ENCODE measurements at regions not wholly inside any gene's neighbourhood (a gene's known extent, or its start where the extent isn't known, plus 50 kb on each side); places are given as distances from the start of the nearest gene placed in this dataset.

DNA sequence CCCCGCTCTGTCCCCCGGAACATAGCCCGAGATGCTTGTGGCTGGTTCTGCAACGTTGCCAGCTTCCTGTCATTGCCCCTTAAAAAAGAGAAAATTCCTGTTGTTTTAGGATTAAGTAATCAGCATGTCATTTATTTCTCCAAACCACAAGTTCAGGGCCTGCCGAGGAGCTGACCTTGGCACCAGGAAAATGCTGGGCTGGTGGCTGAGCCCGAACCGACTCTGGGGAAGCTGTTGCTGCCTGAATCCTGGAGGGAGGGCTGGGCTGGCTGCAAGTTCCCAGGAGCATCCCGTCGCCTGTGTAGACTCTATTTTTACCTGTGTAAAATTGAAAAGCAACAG, 130.9 kb upstream of the FOXF1 start:
- DNase-seq, result no peak
- Histone ChIP-seq H3K36me3 (ENCODE audit: low read depth, missing control alignments) (no peaks in the 10 kb centered on the region), H3K4me1 (no peaks in the 10 kb centered on the region), H3K9me3 (no peaks in the 10 kb centered on the region), H3K27me3 (no peaks in the 10 kb centered on the region), H3K27ac (no peak overlapping the region), H3K4me3 (no peak overlapping the region)
- intact Hi-C loops (cut with DNase I; ENCODE audit: low total_unique reads), result no loop called here
- WGBS, 2 donors, result 71 to 81% methylated on average over 9 of the region's 9 CpGs
- TF ChIP-seq POLR2A (IDR thresholded peaks at IDR 0.05), result no peak
- TF ChIP-seq, protein P1, sequence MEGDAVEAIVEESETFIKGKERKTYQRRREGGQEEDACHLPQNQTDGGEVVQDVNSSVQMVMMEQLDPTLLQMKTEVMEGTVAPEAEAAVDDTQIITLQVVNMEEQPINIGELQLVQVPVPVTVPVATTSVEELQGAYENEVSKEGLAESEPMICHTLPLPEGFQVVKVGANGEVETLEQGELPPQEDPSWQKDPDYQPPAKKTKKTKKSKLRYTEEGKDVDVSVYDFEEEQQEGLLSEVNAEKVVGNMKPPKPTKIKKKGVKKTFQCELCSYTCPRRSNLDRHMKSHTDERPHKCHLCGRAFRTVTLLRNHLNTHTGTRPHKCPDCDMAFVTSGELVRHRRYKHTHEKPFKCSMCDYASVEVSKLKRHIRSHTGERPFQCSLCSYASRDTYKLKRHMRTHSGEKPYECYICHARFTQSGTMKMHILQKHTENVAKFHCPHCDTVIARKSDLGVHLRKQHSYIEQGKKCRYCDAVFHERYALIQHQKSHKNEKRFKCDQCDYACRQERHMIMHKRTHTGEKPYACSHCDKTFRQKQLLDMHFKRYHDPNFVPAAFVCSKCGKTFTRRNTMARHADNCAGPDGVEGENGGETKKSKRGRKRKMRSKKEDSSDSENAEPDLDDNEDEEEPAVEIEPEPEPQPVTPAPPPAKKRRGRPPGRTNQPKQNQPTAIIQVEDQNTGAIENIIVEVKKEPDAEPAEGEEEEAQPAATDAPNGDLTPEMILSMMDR (IDR thresholded peaks at IDR 0.05), result no peak

DNA sequence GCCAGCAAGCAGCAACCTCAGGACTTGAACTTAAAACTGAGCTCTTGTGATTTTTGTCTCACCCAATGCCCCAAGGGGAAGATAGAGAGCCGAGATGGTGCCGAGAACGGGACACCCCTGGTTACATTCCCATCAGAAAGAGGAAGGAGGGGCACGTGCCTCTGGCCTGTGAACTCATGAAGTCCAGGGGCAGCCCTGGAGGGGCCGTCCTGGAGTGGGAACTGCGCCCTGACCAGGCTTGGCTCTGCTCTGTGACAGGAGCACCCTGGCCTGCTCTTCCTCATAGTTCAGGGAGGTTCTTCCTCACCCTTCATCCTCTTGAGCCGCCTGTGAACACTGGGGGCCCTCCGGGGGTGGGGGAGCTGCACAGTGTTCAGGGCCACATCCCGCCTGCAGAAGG, 130.3 kb upstream of the FOXF1 start:
- no peak overlapping the region for H3K27ac ChIP-seq
- no peak overlapping the region for H3K4me3 ChIP-seq
- intact Hi-C loops (cut with DNase I; ENCODE audit: low total_unique reads), result no loop called here
- no peaks in the 10 kb centered on the region for H3K27me3 ChIP-seq
- no peak for DNase-seq
- TF ChIP-seq, protein P1 (IDR thresholded peaks at IDR 0.05), result no peak
- no peak for TF ChIP-seq POLR2A (IDR thresholded peaks at IDR 0.05)
- no peaks in the 10 kb centered on the region for H3K4me1 ChIP-seq
- WGBS, 2 donors, result 78 to 86% methylated on average over 9 of the region's 9 CpGs
- no peaks in the 10 kb centered on the region for H3K36me3 ChIP-seq (ENCODE audit: low read depth, missing control alignments)
- H3K9me3 ChIP-seq, result no peaks in the 10 kb centered on the region

DNA sequence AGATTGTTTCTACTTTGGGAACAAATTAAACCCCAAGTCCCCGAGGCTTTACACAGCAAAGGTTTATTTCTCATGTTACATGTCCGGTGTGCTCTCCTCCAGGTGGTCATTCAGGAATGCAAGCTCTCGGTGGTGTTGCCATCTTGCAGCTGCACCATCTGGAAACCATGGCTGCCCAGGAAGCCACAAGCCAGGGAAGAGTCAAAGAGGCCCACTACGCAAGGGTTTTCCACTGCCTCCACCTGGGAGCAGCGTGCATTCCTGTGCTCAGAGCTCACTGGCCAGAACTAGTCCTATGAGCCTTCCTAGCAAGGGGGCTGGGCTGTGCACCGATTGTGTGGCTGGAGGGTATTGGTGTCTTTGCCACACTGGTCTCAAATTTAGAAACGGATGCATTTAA, 128.8 kb upstream of the FOXF1 start:
- no peak for DNase-seq
- no peaks in the 10 kb centered on the region for H3K27me3 ChIP-seq
- no peaks in the 10 kb centered on the region for H3K4me1 ChIP-seq
- no peaks in the 10 kb centered on the region for H3K9me3 ChIP-seq
- H3K27ac ChIP-seq, result no peak overlapping the region
- H3K4me3 ChIP-seq, result no peak overlapping the region
- 81 to 83% methylated on average over 7 of the region's 7 CpGs for WGBS, 2 donors
- intact Hi-C loops (cut with DNase I; ENCODE audit: low total_unique reads), result no loop called here
- H3K36me3 ChIP-seq (ENCODE audit: low read depth, missing control alignments), result no peaks in the 10 kb centered on the region
- TF ChIP-seq, protein P1 (IDR thresholded peaks at IDR 0.05), result no peak
- TF ChIP-seq POLR2A (IDR thresholded peaks at IDR 0.05), result no peak

DNA sequence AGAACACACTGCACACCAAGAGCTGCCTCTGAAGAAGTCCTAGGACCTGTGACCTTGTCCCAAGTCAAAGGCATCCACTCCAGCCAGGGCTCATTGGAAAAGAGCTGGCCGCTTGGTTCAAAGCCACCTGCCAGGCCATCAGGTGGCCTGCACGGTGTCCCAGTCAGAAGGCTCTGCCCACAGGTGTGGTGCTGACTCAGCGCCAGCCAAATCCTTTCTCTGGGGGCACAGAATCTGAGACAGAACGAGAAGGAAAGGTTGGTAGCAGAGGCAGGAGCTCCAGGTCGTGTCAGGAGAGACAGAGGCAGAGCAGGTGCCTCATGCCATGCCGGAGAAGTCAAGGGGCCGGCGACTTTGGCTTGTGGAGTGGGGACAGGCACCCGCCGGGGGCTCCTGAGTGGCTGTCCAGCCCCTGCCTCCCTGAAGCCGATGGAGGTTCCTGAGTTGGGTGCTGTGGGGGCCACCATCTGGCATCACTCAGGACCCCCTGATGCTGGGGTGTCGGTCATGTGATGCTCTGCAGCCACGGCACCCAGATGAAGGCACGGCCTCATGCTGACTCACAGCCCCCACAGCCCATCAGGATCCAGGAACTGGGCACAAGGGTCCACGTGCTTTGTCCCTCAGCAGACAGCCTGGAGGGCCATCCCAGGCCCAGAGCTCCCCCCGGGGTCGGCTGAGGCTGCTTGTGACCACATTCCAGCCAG, 128.1 kb upstream of the FOXF1 start:
- DNase-seq, result no peak
- TF ChIP-seq, protein P1 (IDR thresholded peaks at IDR 0.05), result no peak
- TF ChIP-seq POLR2A (IDR thresholded peaks at IDR 0.05), result no peak
- no peaks in the 10 kb centered on the region for H3K27me3 ChIP-seq
- H3K4me1 ChIP-seq, result no peaks in the 10 kb centered on the region
- no peaks in the 10 kb centered on the region for H3K9me3 ChIP-seq
- H3K36me3 ChIP-seq (ENCODE audit: low read depth, missing control alignments), result no peaks in the 10 kb centered on the region
- intact Hi-C loops (cut with DNase I; ENCODE audit: low total_unique reads), result no loop called here
- H3K27ac ChIP-seq, result no peak overlapping the region
- WGBS, 2 donors, result 85 to 86% methylated on average over 11 to 17 of the region's 17 CpGs
- H3K4me3 ChIP-seq, result no peak overlapping the region

DNA sequence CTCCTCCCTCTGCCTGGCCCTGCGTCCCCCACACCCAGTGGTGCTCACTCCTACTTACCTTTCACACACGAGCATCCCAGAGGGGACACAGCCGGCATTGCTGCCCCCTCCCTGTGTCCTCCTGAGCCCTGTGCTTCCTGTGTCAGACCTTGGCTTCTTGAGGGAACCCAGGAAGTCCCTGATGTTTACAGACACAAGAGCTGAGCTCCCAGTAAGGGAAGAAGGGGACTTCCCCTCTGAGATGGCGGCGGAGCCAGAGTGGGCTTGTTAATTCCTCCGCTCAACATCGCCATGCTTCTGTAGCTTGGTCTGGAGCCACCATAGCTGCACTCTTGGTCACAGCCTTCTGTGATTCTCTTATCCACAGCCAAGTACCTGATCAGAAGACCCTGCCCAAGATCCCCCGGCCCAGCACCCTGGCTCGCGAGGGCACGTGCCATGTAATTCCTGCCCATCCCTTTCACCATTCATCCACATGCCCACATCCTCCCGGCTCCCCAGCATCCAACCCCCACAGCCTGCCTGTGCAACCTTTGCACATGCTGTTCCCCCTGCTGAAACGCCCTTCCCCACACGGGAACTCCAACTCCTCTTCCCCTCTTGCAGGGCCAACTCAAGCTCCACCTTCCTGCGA, 127.4 kb upstream of the FOXF1 start:
- Histone ChIP-seq H3K36me3 (ENCODE audit: low read depth, missing control alignments) (no peaks in the 10 kb centered on the region), H3K27ac (no peak overlapping the region), H3K9me3 (no peaks in the 10 kb centered on the region), H3K27me3 (no peaks in the 10 kb centered on the region), H3K4me3 (no peak overlapping the region), H3K4me1 (no peaks in the 10 kb centered on the region)
- 83% methylated on average over 12 to 15 of the region's 15 CpGs for WGBS, 2 donors
- DNase-seq, result no peak
- TF ChIP-seq POLR2A (IDR thresholded peaks at IDR 0.05), result no peak
- TF ChIP-seq, protein P1 (IDR thresholded peaks at IDR 0.05), result no peak
- intact Hi-C loops (cut with DNase I; ENCODE audit: low total_unique reads), result no loop called here

Data from testis (tissue), 2 donors.